Mesothelial cell of epicardium (in vitro differentiated cells): ENCODE measurements at regions not wholly inside any gene's neighbourhood (a gene's known extent, or its start where the extent isn't known, plus 50 kb on each side); places are given as distances from the start of the nearest gene placed in this dataset.

Source experiments
- DNase-seq, 2 experiments: peaks; one replicate each; pipeline ENCODE4 v3.0.0; 2021; ENCODE audit warnings: low spot score in 2 of 2; ENCODE audit not compliant: unreplicated experiment in 2 of 2
- H3K27ac Mint-ChIP-seq: 2 replicates; pipeline ENCODE4 v1.8.0; 2021; ENCODE audit warnings: mixed read lengths
- H3K27me3 Mint-ChIP-seq: 2 replicates; pipeline ENCODE4 v1.8.0; 2021; ENCODE audit warnings: low read depth, mixed read lengths
- H3K36me3 Mint-ChIP-seq: 2 replicates; pipeline ENCODE4 v1.8.0; 2021; ENCODE audit warnings: mixed read lengths
- H3K4me1 Mint-ChIP-seq: 2 replicates; pipeline ENCODE4 v1.8.0; 2021; ENCODE audit warnings: mixed read lengths
- H3K4me3 Mint-ChIP-seq: 2 replicates; pipeline ENCODE4 v1.8.0; 2021; ENCODE audit warnings: mild to moderate bottlenecking, moderate library complexity, mixed read lengths
- H3K9me3 Mint-ChIP-seq: 2 replicates; pipeline ENCODE4 v1.8.0; 2021; ENCODE audit warnings: mixed read lengths
- TF ChIP-seq, protein P1 (sequence below): fragments of 200-600 bp; sonication (generic); IDR thresholded peaks from one replicate; pipeline ENCODE4 v1.5.0; 2021; ENCODE audit warnings: antibody characterized with exemption; ENCODE audit not compliant: unreplicated experiment

DNA sequence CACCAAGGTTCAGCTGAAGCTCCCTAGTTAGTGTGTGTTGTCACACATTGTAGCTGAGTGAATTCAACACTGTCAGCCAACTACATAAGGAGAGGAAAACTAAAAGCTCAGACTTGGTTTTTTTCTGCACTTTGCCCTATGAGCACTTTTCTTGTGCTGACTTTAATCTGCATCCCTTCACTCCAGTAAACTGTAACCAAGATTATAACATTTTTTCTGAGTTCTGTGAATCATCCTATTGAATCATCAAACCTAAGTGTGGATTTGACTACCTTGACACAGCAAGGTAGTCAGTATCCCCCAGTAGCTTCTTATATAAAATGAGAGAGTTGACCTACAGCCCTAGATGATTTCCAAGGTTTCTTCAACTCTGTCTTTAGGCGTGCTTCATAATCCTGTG, 325.0 kb downstream of the AGTPBP1 start:
- H3K27ac Mint-ChIP-seq, result no peak overlapping the region
- H3K9me3 Mint-ChIP-seq, result no peaks in the 10 kb centered on the region
- no peaks in the 10 kb centered on the region for H3K27me3 Mint-ChIP-seq
- TF ChIP-seq, protein P1, sequence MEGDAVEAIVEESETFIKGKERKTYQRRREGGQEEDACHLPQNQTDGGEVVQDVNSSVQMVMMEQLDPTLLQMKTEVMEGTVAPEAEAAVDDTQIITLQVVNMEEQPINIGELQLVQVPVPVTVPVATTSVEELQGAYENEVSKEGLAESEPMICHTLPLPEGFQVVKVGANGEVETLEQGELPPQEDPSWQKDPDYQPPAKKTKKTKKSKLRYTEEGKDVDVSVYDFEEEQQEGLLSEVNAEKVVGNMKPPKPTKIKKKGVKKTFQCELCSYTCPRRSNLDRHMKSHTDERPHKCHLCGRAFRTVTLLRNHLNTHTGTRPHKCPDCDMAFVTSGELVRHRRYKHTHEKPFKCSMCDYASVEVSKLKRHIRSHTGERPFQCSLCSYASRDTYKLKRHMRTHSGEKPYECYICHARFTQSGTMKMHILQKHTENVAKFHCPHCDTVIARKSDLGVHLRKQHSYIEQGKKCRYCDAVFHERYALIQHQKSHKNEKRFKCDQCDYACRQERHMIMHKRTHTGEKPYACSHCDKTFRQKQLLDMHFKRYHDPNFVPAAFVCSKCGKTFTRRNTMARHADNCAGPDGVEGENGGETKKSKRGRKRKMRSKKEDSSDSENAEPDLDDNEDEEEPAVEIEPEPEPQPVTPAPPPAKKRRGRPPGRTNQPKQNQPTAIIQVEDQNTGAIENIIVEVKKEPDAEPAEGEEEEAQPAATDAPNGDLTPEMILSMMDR, result no peak
- peaks cover 19% of the 10 kb centered on the region for H3K4me1 Mint-ChIP-seq
- H3K4me3 Mint-ChIP-seq, result no peak overlapping the region
- H3K36me3 Mint-ChIP-seq, result no peaks in the 10 kb centered on the region
- DNase-seq, result no peak

DNA sequence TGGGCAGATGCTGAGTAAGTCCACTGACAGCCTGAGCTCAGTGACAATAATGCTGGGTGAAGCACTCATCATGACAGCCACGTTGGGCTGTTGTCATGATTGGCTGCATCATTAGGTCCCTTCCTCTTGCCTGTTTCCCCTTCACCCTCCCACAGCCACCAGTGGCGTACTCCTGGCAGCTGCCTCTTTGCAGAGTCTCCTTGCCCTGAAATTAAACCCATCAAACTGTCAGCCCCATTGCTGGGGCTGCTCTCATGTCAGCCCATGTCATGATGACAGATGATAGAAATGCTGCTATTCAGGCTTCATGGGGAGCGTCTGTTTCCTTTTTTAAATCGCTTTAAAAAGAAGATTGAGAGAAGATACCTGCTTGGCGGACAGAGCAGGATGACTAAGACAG, 327.4 kb downstream of the AGTPBP1 start:
- Mint-ChIP-seq H3K27ac (no peak overlapping the region), H3K9me3 (no peaks in the 10 kb centered on the region), H3K4me3 (no peak overlapping the region), H3K4me1 (peaks cover 12% of the 10 kb centered on the region), H3K36me3 (no peaks in the 10 kb centered on the region), H3K27me3 (no peaks in the 10 kb centered on the region)
- TF ChIP-seq, protein P1, result no peak
- no peak for DNase-seq

DNA sequence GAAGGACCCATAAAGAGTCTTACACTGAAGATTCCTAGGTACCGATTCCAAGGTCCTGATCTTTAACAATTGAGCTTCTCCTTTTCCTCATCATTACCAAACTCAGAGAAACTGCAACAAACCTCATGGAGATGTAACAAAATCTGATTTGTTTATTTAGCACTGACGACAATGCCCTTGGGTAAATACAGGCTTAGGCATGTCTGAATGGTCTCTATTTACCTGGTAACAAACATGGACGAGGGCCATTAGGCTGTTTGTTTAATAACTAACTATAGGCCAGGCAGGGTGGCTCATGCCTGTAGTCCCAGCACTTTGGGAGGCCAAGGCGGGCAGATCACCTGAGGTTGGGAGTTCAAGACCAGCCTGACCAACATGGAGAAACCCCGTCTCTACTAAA, 333.3 kb downstream of the AGTPBP1 start:
- TF ChIP-seq, protein P1, result no peak
- no peaks in the 10 kb centered on the region for H3K36me3 Mint-ChIP-seq

DNA sequence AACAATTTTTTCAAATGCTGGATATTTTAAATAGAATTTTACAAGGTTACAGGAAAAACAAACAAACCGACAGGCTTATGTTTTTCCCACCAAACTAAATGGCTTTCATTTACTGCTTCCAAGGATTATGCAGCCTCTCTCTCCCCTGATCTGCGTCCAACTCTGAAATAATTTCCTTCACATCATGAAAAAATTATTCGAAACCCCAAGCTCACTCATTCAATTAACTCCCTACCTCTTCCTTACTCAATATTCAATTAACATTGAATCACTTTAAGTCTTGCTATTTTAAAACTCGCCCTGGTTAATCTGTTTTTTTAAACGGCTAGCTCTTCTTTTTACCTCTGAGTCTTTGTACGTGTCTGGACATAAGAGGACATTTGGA, 336.2 kb downstream of the AGTPBP1 start:
- TF ChIP-seq, protein P1, result no peak
- Mint-ChIP-seq H3K4me3 (no peak overlapping the region), H3K36me3 (no peaks in the 10 kb centered on the region), H3K9me3 (no peaks in the 10 kb centered on the region), H3K27ac (no peak overlapping the region), H3K4me1 (peaks cover 11% of the 10 kb centered on the region), H3K27me3 (no peaks in the 10 kb centered on the region)
- DNase-seq, result no peak

More for the DNA sequence above, 333.3 kb downstream of the AGTPBP1 start:
- no peak for DNase-seq
- Mint-ChIP-seq H3K27ac (no peak overlapping the region), H3K27me3 (no peaks in the 10 kb centered on the region), H3K4me1 (no peaks in the 10 kb centered on the region), H3K9me3 (no peaks in the 10 kb centered on the region), H3K4me3 (no peak overlapping the region)

DNA sequence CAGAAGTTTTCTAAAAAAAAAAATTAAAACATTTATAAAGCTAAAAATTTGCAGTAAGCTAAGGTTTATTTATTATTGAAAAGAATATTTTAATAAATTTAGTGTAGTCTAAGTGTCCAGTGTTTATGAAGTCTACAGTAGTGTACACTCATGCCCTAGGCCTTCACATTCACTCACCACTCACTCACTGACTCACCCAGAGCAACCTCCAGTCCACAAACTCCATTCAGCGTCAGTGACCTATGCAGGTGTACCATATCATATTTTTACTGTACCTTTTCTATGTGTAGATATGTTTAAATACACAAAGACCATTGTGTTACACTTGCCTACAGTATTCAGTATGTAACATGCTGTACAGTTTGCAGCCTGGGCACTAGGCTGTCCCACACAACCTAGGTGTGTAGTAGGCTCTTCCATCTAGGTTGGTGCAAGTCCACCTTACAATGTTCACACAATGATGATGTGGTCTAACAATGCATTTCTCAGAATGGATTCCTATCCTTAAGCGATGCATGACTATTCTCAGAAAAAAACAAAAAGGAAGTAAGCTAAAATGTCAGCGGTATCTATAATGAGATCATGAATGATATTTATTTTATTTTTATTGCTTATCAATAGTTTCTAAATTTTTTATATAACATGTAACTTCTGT, 336.7 kb downstream of the AGTPBP1 start:
- TF ChIP-seq, protein P1, result no peak
- H3K27ac Mint-ChIP-seq, result no peak overlapping the region
- H3K9me3 Mint-ChIP-seq, result no peaks in the 10 kb centered on the region
- H3K36me3 Mint-ChIP-seq, result no peaks in the 10 kb centered on the region
- peaks cover 11% of the 10 kb centered on the region for H3K4me1 Mint-ChIP-seq
- DNase-seq, result no peak
- no peaks in the 10 kb centered on the region for H3K27me3 Mint-ChIP-seq
- H3K4me3 Mint-ChIP-seq, result no peak overlapping the region

DNA sequence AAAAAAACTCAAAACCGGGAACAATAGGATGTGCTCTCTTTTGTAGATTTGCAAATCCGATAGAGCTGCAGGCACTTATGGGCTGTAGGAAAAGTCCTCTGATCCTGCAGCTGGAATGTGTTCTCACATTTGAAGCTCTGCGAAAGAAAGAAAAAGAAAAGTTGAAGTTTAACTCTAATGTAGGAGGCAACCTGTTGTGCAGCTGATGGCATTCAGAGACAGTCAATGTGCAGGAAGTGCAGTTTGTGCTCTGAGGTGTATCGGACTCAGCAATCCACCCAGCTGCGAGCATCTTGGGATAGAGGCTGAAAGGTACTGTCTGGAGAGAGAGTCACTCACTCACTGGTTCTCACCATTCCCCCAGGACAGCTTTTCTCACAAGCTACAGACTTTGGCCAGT, 339.2 kb downstream of the AGTPBP1 start:
- Mint-ChIP-seq H3K9me3 (no peaks in the 10 kb centered on the region), H3K4me3 (no peak overlapping the region), H3K27me3 (no peaks in the 10 kb centered on the region), H3K36me3 (no peaks in the 10 kb centered on the region), H3K4me1 (peaks cover 19% of the 10 kb centered on the region), H3K27ac (no peak overlapping the region)
- no peak for DNase-seq
- TF ChIP-seq, protein P1, result no peak
